ENCODE measurements at regions not wholly inside any gene's neighbourhood (a gene's known extent, or its start where the extent isn't known, plus 50 kb on each side); places are given as distances from the start of the nearest gene placed in this dataset.

DNA sequence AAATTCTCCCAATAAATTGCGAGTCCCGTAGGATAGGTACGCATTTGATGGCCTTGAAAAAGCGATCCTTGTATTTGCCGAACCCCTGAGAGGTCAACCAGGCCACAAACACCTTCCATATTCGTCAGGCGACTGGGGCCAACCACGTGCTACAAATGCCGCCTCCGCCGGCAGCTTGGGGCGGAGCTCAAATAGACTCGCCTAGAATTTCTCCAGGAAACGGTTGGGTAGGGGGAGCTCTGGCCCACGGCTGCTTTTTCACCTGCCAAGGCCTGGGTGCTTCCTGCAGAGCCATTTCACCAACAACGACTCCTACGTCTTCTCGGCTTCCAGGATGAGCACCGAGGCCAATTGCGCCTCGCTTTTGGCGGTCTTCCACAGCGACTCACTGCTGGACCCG, 53.4 kb upstream of the KIF5B start:
- TF ChIP-seq, protein P1, sequence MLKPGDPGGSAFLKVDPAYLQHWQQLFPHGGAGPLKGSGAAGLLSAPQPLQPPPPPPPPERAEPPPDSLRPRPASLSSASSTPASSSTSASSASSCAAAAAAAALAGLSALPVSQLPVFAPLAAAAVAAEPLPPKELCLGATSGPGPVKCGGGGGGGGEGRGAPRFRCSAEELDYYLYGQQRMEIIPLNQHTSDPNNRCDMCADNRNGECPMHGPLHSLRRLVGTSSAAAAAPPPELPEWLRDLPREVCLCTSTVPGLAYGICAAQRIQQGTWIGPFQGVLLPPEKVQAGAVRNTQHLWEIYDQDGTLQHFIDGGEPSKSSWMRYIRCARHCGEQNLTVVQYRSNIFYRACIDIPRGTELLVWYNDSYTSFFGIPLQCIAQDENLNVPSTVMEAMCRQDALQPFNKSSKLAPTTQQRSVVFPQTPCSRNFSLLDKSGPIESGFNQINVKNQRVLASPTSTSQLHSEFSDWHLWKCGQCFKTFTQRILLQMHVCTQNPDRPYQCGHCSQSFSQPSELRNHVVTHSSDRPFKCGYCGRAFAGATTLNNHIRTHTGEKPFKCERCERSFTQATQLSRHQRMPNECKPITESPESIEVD (tag by site-specific recombination; IDR thresholded peaks at IDR 0.05): no peak
- TF ChIP-seq, protein P2, sequence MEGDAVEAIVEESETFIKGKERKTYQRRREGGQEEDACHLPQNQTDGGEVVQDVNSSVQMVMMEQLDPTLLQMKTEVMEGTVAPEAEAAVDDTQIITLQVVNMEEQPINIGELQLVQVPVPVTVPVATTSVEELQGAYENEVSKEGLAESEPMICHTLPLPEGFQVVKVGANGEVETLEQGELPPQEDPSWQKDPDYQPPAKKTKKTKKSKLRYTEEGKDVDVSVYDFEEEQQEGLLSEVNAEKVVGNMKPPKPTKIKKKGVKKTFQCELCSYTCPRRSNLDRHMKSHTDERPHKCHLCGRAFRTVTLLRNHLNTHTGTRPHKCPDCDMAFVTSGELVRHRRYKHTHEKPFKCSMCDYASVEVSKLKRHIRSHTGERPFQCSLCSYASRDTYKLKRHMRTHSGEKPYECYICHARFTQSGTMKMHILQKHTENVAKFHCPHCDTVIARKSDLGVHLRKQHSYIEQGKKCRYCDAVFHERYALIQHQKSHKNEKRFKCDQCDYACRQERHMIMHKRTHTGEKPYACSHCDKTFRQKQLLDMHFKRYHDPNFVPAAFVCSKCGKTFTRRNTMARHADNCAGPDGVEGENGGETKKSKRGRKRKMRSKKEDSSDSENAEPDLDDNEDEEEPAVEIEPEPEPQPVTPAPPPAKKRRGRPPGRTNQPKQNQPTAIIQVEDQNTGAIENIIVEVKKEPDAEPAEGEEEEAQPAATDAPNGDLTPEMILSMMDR (tag by site-specific recombination; IDR thresholded peaks at IDR 0.05): no peak
- TF ChIP-seq ZNF146 (tag by site-specific recombination; IDR thresholded peaks at IDR 0.05) (no peak), ZNF311 (tag by site-specific recombination; IDR thresholded peaks at IDR 0.05; ENCODE audit: borderline replicate concordance) (no peak)
- TF ChIP-seq, protein P3, sequence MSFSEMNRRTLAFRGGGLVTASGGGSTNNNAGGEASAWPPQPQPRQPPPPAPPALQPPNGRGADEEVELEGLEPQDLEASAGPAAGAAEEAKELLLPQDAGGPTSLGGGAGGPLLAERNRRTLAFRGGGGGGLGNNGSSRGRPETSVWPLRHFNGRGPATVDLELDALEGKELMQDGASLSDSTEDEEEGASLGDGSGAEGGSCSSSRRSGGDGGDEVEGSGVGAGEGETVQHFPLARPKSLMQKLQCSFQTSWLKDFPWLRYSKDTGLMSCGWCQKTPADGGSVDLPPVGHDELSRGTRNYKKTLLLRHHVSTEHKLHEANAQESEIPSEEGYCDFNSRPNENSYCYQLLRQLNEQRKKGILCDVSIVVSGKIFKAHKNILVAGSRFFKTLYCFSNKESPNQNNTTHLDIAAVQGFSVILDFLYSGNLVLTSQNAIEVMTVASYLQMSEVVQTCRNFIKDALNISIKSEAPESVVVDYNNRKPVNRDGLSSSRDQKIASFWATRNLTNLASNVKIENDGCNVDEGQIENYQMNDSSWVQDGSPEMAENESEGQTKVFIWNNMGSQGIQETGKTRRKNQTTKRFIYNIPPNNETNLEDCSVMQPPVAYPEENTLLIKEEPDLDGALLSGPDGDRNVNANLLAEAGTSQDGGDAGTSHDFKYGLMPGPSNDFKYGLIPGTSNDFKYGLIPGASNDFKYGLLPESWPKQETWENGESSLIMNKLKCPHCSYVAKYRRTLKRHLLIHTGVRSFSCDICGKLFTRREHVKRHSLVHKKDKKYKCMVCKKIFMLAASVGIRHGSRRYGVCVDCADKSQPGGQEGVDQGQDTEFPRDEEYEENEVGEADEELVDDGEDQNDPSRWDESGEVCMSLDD (tag by site-specific recombination; IDR thresholded peaks at IDR 0.05): no peak
